Fibroblast of skin of right quadriceps (primary cell): ENCODE measurements at regions not wholly inside any gene's neighbourhood (a gene's known extent, or its start where the extent isn't known, plus 50 kb on each side); places are given as distances from the start of the nearest gene placed in this dataset.
"Not testable (repeated sequence)": the region's sequence is repeated elsewhere in the genome, so short reads cannot be mapped to it uniquely, and the experiment has no call there.

Experiments used
- DNase-seq: peaks from one replicate; pipeline ENCODE4 v3.0.0-alpha.2; 2013

DNA sequence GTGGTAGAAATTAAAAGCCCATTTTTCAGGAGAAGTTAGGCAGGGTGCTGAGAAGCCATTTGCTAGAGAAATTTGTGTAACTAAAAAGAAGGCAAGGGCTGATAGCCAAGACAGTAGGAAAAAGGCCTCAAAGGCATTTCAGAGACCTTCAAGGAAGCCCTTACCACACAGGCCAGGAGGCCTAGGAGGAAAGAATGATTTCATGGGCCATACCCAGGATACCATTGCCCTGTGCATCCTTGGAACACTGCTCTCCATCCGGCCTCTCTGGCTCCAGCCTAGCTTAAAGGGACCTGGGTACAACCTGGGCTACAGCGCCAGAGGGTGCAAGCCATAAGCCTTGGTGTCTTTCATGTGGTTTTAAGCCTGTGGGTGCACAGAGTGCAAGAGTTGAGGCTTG, 193.6 kb upstream of the GRM7 start:
- no peak for DNase-seq

DNA sequence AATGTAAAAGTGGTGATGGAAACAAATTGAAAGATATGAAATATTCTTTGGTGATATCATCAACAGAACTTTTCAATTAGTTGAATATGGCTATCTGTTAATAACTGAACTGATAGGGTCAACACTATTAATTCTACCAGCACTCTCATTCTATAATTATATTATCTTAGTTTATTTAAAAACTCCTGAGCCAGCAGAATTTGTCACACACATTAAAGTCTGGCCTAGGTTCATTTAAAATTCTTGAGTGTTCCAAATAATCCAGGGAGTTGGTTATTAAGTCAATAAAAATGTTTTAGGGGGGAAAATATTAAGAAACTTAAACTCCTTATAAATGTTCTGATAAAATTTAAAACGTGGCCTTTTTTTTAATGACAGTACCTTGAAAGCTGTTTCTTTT, 189.6 kb upstream of the GRM7 start:
- DNase-seq = no peak

DNA sequence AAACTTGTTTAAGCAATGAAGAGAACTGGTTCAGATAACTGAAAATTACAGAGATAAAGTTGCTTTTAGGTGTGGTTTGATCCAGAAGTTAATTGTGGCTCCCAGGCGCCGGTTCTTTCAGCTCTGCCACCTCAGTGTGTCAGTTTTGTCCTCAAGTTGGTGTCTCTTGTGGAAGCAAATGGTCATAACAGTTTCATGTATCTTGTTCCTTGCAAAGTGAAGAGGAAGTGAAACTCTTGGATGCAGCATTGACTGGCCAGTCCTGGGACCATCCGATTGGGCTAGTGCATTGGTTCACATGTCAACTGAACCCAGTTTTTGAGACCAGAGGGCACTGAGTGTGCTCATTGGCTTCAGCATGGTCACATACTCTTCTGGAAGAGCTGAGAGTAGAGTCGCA, 181.4 kb upstream of the GRM7 start:
- no peak for DNase-seq

DNA sequence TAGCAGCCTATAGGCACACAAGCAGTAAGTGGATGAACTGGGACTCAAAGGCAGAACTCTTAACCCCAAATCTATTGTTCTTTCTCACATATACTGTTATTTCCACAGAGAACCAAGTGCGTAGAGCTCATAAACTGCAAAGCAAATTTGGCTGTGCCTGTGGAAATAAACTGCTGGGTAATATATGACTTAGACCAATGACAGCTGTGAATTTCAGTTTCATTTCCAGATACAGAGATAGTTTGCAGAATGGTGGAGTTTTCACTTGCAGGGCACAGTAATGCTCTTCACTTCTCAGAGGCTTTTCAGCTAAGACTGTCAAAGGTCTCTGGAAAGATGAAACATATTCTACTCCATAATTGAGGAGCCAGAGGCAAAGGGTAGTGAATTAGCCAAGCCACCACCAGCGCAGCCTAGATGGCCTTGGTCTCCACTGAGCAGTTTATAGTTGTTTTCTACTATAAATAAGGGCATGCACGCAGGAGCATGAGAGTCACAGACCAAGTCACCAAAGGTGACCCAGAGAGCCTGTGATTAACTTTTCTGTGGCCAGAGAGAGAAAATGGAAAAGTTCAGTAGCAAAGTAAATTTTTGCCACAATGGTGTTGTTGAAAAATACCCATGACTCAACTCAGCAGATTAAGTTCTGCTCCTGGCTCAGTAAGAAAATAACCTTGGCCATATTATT, 180.7 kb upstream of the GRM7 start:
- DNase-seq = no peak

DNA sequence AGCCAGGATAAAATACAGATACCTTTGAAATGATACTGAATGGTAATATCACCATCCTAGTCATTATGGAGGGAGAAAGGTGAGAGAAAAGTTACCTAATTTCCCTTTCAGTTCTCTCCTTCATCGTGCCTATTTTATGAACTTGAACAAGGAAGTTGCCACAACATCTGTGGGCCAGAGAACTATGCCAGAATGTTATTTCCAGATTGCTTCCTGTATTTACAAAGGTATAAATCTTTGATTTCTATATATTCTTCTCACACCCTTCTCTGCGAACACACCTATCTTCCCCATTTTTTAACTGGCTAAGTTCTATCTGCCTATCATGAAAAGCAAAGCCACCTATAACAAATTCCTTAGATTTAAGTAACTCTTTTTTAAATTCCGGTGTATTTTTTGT, 163.6 kb upstream of the GRM7 start:
- DNase-seq = no peak

DNA sequence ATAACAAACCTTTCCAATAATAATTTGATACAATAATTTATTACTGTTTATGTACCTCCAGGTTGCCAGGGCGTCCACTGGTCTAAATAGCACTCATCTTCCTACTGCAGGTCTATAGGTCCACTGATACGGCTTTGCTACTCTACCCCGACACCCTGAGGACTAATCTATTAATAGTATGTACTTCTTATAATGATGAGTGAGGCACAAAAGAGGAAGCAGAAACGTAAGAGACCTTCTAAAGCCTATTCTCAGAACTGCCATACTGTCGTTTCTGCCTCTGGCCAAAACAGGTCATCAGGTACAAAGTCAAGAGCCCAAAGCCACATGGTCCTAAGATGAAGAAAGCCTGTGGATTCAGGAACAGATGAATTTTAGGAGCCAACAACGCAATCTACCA, 163.2 kb upstream of the GRM7 start:
- DNase-seq = no peak

DNA sequence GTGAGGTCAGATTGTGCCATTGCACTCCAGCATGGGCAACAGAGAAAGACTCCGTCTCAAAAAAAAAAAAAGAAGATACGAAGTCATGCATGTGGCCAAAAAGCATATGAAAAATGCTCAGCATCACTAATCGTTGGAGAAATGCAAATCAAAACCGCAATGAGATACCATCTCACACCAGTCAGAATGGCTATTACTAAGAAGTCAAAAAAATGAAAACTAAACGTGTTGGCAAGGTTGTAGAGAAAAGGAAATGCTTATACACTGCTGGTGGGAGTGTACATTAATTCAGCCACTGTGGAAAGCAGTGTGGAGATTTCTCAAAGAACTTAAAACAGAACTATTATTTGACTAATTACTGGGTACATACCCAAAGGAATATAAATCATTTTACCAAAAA, 156.1 kb upstream of the GRM7 start:
- DNase-seq = not testable (repeated sequence)

DNA sequence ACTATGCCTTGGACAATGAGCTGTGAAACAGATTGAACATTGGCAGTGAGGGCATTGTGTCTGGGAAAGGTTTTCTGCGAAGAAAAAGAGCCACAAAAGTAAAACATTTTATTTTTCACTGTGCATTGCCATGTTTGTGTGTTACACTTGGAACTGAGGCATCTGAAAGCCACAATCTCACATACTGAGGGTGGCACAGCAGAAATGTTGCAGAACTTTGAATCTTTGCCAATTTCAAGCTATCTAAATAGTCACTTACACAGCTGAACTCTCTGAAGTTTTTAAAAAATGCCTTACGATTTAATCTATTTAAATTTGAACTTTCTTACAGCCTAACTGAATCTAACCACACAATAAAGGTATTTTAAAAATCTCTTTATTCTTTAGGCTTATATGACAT, 154.1 kb upstream of the GRM7 start:
- no peak for DNase-seq

DNA sequence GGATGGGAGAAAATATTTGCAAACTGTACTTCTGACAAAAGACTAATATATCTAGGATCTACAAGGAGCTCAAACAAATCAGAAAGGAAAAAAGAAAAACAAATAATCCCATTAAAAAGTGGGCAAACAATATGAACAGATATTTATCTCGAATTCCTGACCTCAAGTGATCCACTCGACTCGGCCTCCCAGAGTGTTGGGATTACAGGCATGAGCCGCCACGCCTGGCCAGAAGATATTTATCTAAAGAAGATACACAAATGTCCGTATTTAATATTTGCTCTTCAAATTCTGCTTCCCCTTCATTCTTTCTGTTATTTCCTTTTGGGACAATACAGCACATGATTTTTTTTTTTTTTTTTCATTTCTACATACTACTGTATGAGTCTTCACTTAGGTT, 151.7 kb upstream of the GRM7 start:
- no peak for DNase-seq

DNA sequence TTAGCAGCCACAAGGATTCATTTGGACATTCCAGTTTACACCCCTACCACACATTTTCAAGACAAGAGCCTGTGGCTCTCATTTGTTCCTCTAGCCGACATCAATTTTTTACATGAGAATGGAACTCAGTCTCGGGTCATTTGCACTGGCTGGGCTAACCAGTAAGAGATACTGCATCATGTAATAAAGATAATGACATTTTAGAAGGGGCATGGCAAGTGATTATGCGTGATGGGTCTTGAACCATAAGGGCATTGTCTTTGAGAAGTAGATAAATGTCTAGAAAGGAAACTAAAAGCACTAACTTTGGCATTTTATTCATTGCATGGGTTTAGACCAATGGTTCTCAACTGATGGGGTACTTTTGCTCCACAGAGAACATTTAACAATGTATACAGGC, 146.0 kb upstream of the GRM7 start:
- DNase-seq = no peak

DNA sequence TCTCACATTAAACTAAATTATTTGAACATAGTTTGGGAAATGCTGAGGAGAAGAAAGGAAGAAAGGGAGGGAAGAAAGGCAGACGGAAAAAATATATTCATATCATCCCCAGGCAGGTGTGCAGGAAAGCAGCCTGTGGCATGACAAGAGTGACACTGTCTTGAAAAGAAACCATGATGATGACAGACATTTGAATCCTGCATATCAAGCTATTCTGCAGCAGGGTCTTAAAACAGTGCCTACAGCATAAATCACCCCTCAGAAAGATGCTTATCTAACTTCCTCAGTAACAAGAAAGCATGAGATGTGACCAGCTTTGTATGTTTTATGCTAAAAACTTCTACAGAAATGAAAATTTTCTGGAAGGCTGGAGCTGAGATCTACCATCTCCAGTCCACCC, 144.5 kb upstream of the GRM7 start:
- DNase-seq = no peak

DNA sequence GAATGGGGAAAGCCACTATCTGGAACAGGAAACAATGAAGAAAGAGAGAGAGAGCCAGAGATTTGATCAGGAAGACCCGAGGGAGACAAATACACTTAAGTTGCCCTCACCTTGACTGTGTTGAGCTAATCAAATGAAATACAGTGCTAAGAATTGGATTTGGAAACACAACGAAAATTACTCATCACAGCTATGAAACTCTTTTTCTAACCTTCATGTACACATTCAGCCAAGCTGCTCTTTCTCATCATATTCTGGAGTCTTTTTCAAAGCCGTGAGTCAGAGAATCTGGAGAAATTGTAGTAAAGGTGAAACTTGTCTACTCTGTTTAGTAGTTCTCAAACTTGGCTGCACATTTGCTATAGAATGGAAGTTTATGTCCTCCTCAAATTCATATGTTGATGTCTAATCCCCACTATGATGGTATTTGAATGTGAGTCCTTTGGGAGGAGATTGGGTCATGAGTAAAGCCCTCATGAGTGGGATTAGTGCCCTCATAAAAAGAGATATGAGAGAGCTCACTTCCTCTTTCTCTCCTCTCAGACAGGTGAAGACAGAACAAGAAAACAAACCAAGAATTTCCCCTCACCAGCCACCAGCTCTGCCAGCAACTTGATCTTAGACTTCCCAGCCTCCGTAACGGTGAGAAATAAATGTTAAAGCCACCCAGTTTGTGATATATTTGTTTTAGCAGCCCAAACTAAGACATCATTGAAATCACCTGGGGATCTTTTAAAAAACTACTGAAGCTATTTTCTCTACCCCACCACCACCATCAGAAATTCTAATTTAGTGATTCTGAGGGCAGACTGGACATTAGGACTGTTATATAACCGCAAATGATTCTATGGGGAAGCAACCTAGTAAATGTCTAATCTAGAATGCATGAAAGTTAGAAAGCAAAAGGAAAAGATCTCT, 143.6 kb upstream of the GRM7 start:
- no peak for DNase-seq

DNA sequence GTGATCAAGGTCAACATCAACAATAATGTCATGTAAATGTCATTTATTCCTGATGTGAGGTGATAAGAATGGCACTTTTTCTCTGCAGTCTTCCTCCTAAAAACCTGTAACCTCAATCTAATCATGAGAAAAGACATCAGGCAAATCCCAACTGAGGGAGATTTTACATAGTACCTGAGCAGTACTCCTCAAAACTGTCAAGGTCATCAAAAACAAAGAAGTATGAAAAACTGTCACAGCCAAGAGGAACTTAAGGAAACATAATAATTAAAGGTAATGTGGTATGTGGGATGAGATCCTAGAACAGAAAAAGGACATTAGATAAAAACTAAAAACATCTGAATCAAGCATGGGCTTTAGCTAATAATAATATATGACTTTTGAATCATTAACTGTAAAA, 140.9 kb upstream of the GRM7 start:
- no peak for DNase-seq

DNA sequence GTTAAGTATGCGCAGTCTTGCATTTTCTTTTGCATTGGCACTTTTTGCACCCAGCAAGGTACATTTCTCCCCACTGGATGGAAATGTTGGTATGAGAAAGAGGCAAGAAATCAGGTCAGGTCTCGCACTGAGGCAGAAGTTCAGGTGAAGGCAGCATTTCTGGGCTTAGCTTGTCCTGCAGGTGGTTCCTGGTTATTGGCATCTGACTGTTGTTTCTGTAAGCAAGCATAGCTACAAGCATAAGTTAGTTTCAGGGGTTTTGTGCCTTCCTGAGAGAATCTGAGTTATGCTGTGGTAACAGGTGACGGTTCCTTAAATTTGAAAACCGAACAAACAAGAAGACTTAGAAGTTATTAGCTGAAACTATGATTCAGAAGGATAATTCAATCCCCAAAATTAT, 139.4 kb upstream of the GRM7 start:
- no peak for DNase-seq

DNA sequence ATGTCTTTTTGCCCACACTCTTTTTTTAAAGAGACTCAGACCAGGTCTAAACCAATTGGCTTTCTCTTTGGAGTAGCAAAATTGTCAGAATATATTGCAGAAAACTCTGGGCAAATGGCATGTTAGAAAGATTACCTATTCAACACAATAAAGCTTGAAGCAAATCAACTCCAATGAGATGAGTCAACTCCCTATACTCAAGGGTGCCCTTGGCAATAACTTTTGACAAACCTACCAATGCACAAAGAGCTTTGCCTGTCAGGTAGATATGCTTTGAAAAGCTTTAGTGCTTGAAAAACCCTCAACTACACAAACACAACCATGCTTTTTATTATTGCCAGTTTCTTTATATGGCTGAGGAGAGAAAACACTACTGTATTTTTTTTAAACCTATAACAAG, 137.7 kb upstream of the GRM7 start:
- no peak for DNase-seq

DNA sequence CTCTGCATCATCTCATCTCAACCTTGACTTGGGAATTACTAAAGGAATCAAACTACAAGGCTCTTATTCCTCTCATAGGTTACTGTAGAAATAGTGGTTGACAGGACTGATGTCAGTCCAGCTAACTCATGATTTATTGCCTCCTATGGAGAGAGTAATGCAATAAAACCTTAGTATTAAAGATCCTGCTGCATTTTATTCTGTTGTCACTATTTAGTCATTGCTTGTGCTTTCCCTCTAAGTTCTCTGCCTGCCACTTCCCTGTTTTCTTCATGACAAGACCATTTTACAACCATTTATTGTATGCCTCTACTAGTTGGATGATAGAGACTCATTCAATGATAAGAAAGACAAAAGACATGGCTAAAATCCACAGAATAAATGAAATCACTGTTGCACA, 134.1 kb upstream of the GRM7 start:
- DNase-seq = no peak

DNA sequence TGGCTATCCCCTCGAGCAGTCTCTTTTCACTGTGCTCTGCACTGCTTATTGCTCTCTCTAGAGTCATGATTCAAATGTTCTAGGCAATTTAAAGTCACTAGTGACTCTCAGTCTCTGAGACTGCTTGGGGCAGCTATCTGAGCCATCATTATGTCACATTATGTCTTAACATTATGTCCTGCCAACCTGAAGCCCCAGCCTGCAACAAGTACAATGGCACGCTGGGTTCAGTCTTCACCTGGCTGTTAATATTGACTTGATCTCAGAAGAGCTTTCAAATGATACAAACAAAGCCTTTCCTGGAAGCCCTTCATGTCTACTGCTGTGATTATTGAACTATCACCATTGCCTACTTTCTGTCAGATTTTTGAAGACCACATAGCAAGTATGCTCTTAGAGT, 128.1 kb upstream of the GRM7 start:
- DNase-seq = no peak

DNA sequence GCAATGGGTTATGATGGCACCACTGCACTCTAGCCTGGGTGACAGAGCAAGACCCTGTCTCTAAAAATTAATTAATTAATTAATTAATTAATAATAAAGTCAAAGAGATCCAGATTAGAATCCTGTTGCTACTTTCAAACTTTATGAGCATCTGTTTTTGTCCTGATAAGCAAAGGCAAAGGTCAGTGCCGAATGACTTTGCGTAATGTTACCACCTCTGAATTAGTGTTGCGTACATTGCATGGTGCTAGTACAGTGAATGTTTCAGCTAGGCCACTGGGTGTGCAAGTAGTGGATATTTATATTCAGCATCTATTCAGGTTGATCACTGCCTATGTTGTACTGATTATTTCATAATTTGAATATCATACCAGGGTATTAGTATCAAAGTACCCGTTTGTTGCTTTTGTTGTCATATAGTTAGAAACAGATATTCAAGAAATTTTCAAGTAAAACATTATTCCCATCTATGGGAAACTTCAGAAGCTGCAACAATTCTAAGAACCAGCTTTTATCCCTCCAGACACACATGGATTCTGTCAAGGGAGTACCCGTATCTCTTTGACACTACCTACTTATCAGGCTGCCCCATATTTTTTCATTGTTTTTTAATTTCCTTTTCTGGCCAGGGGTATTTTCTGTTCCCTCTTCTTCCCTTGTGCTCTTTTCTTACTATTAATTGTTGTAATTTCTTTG, 127.1 kb upstream of the GRM7 start:
- DNase-seq = no peak

DNA sequence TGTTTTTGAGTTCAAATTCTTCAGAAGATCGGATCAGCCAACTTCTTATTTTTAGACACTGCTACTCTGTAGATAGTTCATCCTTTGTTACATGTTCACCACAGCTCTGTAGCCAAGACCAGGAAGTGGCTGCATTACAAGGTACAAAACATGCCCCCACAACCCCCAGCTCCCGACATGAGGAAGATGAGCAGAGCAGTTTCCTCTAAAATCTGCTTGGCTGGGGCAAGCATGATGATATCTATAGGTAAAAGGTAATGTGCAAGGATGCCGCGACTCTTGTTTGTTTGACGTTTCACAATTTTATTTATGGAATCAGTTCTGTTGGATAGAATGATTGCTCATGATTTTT, 126.5 kb upstream of the GRM7 start:
- DNase-seq = no peak

DNA sequence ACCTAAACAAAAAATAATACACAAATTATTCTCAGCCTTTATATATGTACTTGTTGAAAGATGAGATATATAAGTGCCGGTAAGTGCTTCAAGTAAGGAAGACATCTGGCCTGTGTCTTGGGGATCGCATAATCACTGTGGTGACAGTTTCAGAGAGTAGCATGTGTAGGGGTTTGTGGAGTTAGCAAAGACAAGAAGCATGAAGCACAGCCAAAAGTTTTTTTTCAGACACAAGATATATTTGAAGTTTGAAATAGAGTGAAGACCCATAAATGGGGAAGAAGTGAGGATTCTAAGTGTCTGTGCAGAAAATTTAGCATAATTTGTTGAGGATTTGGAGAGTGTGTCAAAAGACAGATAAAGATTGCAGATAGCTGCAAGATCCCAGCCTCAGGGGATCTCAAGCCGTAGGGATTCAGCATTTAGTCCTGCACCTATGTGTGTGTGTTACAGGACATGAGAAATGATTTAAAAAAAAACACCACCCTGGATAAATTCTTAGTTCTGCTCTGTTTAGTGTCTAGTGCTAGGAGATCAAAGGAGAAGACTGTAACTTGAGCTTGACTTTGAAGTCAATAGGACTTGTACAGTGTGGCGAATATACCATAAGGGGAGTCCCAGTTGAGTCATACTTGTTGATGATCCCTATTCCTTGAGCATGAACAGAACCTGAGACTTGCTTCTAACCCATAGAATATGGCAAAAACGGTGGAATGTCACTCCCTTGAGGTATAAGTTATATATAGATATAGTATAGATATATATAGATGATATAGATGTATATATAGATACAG, 123.9 kb upstream of the GRM7 start:
- DNase-seq = no peak

DNA sequence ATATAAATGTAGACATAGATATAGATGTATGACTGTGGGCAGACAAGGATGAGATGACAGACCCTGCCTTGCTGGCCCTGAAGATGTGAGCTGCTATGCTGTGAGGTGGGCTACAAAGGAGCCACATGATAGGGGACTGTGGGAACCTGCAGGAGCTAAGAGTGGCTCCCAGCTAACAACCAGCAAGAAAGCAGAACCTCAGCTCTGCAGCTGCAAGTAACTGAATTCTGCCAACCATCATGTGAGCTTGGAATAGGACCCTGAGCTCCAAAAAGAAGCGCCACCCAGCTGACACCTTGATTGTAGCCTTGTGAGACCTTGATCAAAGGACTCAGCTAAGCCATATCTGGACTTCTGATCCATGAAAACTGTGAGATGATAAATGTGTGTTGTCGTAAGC, 123.3 kb upstream of the GRM7 start:
- no peak for DNase-seq

DNA sequence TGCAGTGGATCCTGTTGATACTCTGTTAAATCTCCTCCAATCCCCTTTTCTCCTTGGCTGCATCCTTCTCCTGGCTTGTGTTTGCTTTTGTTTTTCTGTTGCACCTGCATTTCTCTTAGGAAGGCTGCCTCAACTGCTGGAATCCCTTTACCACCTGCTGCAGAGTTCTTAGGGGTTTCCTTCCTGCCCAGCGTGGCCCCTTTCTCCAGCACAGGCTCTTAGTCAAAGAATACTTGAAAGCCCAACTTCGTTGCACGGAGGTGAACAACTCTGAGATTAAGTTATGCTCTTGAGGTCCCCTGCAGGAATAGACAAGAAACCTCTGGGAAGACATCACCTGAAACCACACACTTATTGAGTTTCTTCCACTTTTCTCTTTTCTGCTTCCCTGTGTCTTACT, 121.6 kb upstream of the GRM7 start:
- no peak for DNase-seq

DNA sequence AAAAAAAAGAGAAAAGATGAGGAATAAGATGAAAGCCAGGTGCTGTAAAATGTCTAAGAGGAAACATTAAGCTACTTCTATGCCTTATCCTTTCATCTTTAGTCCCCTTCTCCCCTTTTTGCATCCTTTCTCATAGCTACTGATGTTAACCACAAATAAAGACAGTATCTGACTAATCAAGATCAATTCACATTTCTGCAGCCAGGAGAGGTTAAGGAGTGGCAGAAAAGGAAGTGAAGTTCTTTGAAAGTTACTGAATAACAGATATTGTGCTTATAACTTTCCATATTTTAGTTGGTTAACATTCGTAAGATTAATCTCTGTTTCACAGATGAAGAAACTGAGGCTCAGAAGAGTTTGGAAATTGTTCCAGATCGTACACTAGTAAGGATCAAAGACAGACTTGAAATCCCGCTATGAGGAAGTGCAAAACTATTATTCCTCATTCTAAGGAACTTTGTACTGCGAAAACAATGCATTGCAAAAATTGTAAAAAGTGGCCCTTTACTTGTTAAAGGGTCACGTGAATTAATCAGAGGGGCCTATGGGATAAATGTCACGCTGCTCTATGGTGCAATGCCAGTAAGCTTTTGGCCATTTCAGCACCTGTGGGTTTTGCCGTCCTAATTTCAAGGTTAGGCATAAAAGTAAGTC, 117.7 kb upstream of the GRM7 start:
- DNase-seq = no peak
